Stromal cell of bone marrow (primary cell): ENCODE measurements at regions not wholly inside any gene's neighbourhood (a gene's known extent, or its start where the extent isn't known, plus 50 kb on each side); places are given as distances from the start of the nearest gene placed in this dataset.

Source experiments
- DNase-seq: peaks from one replicate; pipeline ENCODE4 v3.0.0-alpha.2; 2012; ENCODE audit warnings: low read depth

- DNase-seq, result no peak
Measured at GRCh38 chr14:106874350-106874749, 1348.0 kb downstream of the TMEM121 start.

DNA sequence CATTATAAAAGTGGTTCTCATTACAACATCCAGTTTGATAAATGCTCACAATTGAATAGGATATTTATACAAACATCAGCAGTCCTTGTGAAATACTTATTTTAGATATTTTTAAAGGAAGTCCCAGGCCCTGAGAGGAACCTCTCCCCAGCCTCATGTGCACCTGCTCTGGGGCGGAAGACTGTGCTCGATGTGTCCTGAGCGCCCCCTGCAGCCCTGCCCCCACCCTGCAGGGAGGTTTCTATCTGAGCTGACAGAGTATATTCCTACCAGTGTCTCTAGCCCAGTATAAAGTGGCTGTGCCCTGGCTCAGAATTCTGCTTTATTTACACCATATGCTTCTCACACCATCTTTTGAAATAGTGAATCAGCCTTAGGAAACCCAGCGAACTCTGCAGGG lies 1349.1 kb downstream of the TMEM121 start:
- DNase-seq, result no peak

DNA sequence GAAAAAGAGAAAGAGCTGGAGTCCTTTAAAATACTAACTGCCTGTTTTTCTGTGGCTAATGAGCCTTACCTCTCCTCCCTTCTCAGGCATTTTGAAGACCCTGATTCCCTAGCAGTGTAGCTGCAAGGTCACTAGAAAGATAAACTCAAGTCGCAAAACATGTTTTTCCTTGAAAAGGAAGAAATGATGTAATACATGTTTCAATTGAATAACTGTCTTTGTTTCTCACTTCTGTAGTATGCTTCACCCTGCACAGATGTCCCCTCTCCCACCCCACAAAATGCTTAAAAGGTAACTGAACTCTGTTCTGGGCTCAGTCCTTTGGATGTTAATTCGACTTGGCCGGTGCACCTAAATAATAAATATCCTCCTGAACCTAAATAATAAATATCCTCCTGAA lies 1350.3 kb downstream of the TMEM121 start:
- DNase-seq, result no peak

GRCh38 chr14:106877517-106877916 lies 1351.1 kb downstream of the TMEM121 start:
- DNase-seq, result no peak

DNA sequence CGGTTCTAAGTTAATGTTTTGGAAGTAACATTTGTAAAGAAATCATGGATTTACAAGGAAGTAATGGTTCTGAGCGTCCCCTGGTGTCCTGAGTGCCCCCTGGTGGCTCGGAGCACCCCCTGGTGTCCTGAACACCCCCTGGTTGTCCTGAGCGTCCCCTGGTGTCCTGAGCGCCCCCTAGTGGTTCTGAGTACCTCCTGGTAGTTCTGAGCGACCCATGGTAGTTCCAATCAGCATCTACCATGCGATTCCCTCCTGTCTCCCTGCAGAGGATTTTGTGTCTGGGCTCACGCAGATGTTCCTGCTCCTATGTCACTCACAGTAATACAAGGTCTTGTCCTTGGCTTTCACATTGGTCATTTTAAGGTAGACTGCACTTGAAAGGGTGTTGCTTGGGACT lies 1352.9 kb downstream of the TMEM121 start:
- no peak for DNase-seq

GRCh38 chr14:106883218-106883692 lies 1356.9 kb downstream of the TMEM121 start:
- DNase-seq, result no peak
